SK-N-SH treated with all-trans-retinoic acid at 6 μM for 48 hours (cell line): ENCODE measurements at regions not wholly inside any gene's neighbourhood (a gene's known extent, or its start where the extent isn't known, plus 50 kb on each side); places are given as distances from the start of the nearest gene placed in this dataset.

Experiments
- ARNTL ChIP-seq: fragments of 450-650 bp; formaldehyde crosslinking; IDR thresholded peaks from 2 replicates; pipeline ENCODE4 v1.5.0; 2020; ENCODE audit warnings: low read depth, mild to moderate bottlenecking, moderate library complexity, borderline replicate concordance
- CSDC2 ChIP-seq: fragments of 250-450 bp; sonication (Bioruptor Pico); IDR thresholded peaks from 2 replicates; pipeline ENCODE4 v1.5.0; 2020; ENCODE audit warnings: mild to moderate bottlenecking, moderate library complexity
- GLIS3 ChIP-seq: fragments of 250-450 bp; sonication (Bioruptor Pico); IDR thresholded peaks from 2 replicates; pipeline ENCODE4 v1.5.0; 2020; ENCODE audit warnings: mild to moderate bottlenecking, moderate library complexity
- ISL1 ChIP-seq: fragments of 250-450 bp; sonication (Bioruptor Pico); IDR thresholded peaks from 2 replicates; pipeline ENCODE4 v2.1.2; 2022; ENCODE audit warnings: mild to moderate bottlenecking, moderate library complexity
- RARB ChIP-seq: fragments of 250-450 bp; sonication (Bioruptor Pico); IDR thresholded peaks from 2 replicates; pipeline ENCODE4 v1.8.0; 2021; ENCODE audit warnings: mild to moderate bottlenecking, moderate library complexity
- SNAI2 ChIP-seq: fragments of 250-450 bp; sonication (Bioruptor Pico); IDR thresholded peaks from 2 replicates; pipeline ENCODE4 v1.5.0; 2020; ENCODE audit warnings: mild to moderate bottlenecking, moderate library complexity
- TCF4 ChIP-seq: fragments of 250-450 bp; sonication (Bioruptor Pico); IDR thresholded peaks from 2 replicates; pipeline ENCODE4 v1.8.0; 2021; ENCODE audit warnings: mild to moderate bottlenecking, moderate library complexity, borderline replicate concordance
- TOX ChIP-seq: fragments of 250-450 bp; sonication (Bioruptor Pico); IDR thresholded peaks from 2 replicates; pipeline ENCODE4 v1.8.0; 2021; ENCODE audit warnings: mild to moderate bottlenecking, moderate library complexity, borderline replicate concordance
- ZFP30 ChIP-seq: fragments of 450-650 bp; formaldehyde crosslinking; IDR thresholded peaks from 2 replicates; pipeline ENCODE4 v1.5.0; 2022; ENCODE audit warnings: mild to moderate bottlenecking, moderate library complexity
- TF ChIP-seq, protein P1 (sequence below): fragments of 250-450 bp; sonication (Bioruptor Pico); IDR thresholded peaks from 2 replicates; pipeline ENCODE4 v1.5.1; 2020; ENCODE audit warnings: low read depth, mild to moderate bottlenecking, moderate library complexity
- TF ChIP-seq, protein P2 (sequence below): fragments of 250-450 bp; sonication (Bioruptor Pico); IDR thresholded peaks from 2 replicates; pipeline ENCODE4 v1.8.0; 2020; ENCODE audit warnings: mild to moderate bottlenecking, moderate library complexity, borderline replicate concordance
- TF ChIP-seq, protein P3 (sequence below): fragments of 250-450 bp; sonication (Bioruptor Pico); IDR thresholded peaks from 2 replicates; pipeline ENCODE4 v1.5.0; 2020; ENCODE audit warnings: mild to moderate bottlenecking, moderate library complexity
- TF ChIP-seq, protein P4 (sequence below): fragments of 250-450 bp; sonication (Bioruptor Pico); IDR thresholded peaks from 2 replicates; pipeline ENCODE4 v1.5.1; 2021; ENCODE audit warnings: mild to moderate bottlenecking, moderate library complexity

DNA sequence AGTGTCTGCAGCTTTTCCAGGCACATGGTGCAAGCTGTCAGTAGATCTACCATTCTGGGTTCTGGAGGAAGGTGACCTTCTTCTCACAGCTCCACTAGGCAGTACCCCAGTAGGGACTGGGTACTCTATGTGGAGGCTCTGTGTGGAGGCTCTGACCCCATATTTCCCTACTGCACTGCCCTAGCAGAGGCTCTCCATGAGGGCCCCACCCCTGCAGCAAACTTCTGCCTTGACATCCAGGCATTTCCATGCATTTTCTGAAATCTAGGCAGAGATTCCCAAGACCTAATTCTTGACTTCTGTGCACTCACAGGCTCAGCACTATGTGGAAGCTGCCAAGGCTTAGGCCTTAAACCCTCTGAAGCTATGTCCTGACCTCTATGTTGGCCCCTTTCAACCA lies 1060.0 kb downstream of the NAALADL2 start:
- TF ChIP-seq TCF4 (CRISPR knock-in tag) (no peak), ARNTL (CRISPR knock-in tag) (no peak), TOX (CRISPR knock-in tag) (no peak), RARB (CRISPR knock-in tag) (no peak), ISL1 (no peak), CSDC2 (no peak), SNAI2 (CRISPR knock-in tag) (no peak), ZFP30 (CRISPR knock-in tag) (no peak), GLIS3 (CRISPR knock-in tag) (no peak)
- TF ChIP-seq, protein P1, sequence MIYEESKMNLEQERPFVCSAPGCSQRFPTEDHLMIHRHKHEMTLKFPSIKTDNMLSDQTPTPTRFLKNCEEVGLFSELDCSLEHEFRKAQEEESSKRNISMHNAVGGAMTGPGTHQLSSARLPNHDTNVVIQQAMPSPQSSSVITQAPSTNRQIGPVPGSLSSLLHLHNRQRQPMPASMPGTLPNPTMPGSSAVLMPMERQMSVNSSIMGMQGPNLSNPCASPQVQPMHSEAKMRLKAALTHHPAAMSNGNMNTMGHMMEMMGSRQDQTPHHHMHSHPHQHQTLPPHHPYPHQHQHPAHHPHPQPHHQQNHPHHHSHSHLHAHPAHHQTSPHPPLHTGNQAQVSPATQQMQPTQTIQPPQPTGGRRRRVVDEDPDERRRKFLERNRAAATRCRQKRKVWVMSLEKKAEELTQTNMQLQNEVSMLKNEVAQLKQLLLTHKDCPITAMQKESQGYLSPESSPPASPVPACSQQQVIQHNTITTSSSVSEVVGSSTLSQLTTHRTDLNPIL = no peak
- TF ChIP-seq, protein P2, sequence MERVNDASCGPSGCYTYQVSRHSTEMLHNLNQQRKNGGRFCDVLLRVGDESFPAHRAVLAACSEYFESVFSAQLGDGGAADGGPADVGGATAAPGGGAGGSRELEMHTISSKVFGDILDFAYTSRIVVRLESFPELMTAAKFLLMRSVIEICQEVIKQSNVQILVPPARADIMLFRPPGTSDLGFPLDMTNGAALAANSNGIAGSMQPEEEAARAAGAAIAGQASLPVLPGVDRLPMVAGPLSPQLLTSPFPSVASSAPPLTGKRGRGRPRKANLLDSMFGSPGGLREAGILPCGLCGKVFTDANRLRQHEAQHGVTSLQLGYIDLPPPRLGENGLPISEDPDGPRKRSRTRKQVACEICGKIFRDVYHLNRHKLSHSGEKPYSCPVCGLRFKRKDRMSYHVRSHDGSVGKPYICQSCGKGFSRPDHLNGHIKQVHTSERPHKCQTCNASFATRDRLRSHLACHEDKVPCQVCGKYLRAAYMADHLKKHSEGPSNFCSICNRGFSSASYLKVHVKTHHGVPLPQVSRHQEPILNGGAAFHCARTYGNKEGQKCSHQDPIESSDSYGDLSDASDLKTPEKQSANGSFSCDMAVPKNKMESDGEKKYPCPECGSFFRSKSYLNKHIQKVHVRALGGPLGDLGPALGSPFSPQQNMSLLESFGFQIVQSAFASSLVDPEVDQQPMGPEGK (CRISPR knock-in tag) = no peak
- TF ChIP-seq, protein P3, sequence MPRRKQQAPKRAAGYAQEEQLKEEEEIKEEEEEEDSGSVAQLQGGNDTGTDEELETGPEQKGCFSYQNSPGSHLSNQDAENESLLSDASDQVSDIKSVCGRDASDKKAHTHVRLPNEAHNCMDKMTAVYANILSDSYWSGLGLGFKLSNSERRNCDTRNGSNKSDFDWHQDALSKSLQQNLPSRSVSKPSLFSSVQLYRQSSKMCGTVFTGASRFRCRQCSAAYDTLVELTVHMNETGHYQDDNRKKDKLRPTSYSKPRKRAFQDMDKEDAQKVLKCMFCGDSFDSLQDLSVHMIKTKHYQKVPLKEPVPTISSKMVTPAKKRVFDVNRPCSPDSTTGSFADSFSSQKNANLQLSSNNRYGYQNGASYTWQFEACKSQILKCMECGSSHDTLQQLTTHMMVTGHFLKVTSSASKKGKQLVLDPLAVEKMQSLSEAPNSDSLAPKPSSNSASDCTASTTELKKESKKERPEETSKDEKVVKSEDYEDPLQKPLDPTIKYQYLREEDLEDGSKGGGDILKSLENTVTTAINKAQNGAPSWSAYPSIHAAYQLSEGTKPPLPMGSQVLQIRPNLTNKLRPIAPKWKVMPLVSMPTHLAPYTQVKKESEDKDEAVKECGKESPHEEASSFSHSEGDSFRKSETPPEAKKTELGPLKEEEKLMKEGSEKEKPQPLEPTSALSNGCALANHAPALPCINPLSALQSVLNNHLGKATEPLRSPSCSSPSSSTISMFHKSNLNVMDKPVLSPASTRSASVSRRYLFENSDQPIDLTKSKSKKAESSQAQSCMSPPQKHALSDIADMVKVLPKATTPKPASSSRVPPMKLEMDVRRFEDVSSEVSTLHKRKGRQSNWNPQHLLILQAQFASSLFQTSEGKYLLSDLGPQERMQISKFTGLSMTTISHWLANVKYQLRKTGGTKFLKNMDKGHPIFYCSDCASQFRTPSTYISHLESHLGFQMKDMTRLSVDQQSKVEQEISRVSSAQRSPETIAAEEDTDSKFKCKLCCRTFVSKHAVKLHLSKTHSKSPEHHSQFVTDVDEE (CRISPR knock-in tag) = no peak
- TF ChIP-seq, protein P4, sequence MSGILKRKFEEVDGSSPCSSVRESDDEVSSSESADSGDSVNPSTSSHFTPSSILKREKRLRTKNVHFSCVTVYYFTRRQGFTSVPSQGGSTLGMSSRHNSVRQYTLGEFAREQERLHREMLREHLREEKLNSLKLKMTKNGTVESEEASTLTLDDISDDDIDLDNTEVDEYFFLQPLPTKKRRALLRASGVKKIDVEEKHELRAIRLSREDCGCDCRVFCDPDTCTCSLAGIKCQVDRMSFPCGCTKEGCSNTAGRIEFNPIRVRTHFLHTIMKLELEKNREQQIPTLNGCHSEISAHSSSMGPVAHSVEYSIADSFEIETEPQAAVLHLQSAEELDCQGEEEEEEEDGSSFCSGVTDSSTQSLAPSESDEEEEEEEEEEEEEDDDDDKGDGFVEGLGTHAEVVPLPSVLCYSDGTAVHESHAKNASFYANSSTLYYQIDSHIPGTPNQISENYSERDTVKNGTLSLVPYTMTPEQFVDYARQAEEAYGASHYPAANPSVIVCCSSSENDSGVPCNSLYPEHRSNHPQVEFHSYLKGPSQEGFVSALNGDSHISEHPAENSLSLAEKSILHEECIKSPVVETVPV = no peak
